IPS DF 19.7 (cell line): ENCODE measurements at regions not wholly inside any gene's neighbourhood (a gene's known extent, or its start where the extent isn't known, plus 50 kb on each side); places are given as distances from the start of the nearest gene placed in this dataset.
A peak's percentile ranks its signal among the peaks of the same experiment; 100 is the strongest.

ENCODE experiments used
- DNase-seq: peaks from one replicate; pipeline ENCODE4 v3.0.0-alpha.2; 2013; ENCODE audit warnings: low read depth, low spot score

- DNase-seq, result no peak
Observed at GRCh38 chr4:14035076-14035475, 407.6 kb upstream of the BOD1L1 start.

- DNase-seq, result no peak
Observed at GRCh38 chr4:14043203-14043602, 415.7 kb upstream of the BOD1L1 start.

GRCh38 chr4:14046642-14047041 lies 419.1 kb upstream of the BOD1L1 start:
- no peak for DNase-seq

GRCh38 chr4:14047840-14048239 lies 420.3 kb upstream of the BOD1L1 start:
- DNase-seq, result no peak

GRCh38 chr4:14049946-14050345 lies 422.4 kb upstream of the BOD1L1 start:
- no peak for DNase-seq

- DNase-seq, result no peak
Observed at GRCh38 chr4:14053291-14053690, 425.8 kb upstream of the BOD1L1 start.

GRCh38 chr4:14054391-14054790 lies 426.9 kb upstream of the BOD1L1 start:
- no peak for DNase-seq

- DNase-seq, result no peak
Observed at GRCh38 chr4:14059006-14059405, 431.5 kb upstream of the BOD1L1 start.

- DNase-seq, result no peak
Observed at GRCh38 chr4:14064984-14065383, 437.5 kb upstream of the BOD1L1 start.

- no peak for DNase-seq
Observed at GRCh38 chr4:14065406-14065805, 437.9 kb upstream of the BOD1L1 start.

GRCh38 chr4:14066979-14067378 lies 439.5 kb upstream of the BOD1L1 start:
- DNase-seq, result no peak

- DNase-seq, result no peak
Observed at GRCh38 chr4:14069886-14070285, 442.4 kb upstream of the BOD1L1 start.

- no peak for DNase-seq
Observed at GRCh38 chr4:14070289-14070880, 442.9 kb upstream of the BOD1L1 start.

- DNase-seq, result no peak
Observed at GRCh38 chr4:14072506-14072905, 445.0 kb upstream of the BOD1L1 start.

GRCh38 chr4:14076776-14077175 lies 449.3 kb upstream of the BOD1L1 start:
- DNase-seq, result no peak

GRCh38 chr4:14078326-14078725 lies 450.8 kb upstream of the BOD1L1 start:
- no peak for DNase-seq

- DNase-seq, result no peak
Observed at GRCh38 chr4:14079601-14080000, 452.1 kb upstream of the BOD1L1 start.

- no peak for DNase-seq
Observed at GRCh38 chr4:14083150-14083549, 455.6 kb upstream of the BOD1L1 start.

GRCh38 chr4:14084598-14084997 lies 457.1 kb upstream of the BOD1L1 start:
- peak; percentile 91 for DNase-seq

- no peak for DNase-seq
Observed at GRCh38 chr4:14087459-14087858, 459.9 kb upstream of the BOD1L1 start.

GRCh38 chr4:14087921-14088320 lies 460.4 kb upstream of the BOD1L1 start:
- no peak for DNase-seq

- no peak for DNase-seq
Observed at GRCh38 chr4:14091531-14091930, 464.0 kb upstream of the BOD1L1 start.

GRCh38 chr4:14091966-14092365 lies 464.4 kb upstream of the BOD1L1 start:
- no peak for DNase-seq

- DNase-seq, result no peak
Observed at GRCh38 chr4:14092741-14093140, 465.2 kb upstream of the BOD1L1 start.
